Trophoblast cell (in vitro differentiated cells and primary cell): ENCODE measurements at regions not wholly inside any gene's neighbourhood (a gene's known extent, or its start where the extent isn't known, plus 50 kb on each side); places are given as distances from the start of the nearest gene placed in this dataset.

Source experiments
- DNase-seq, 2 donors: peaks; one replicate each; pipeline ENCODE4 v3.0.0-alpha.2; 2016
- H2AFZ ChIP-seq: 2 replicates; pipeline ENCODE4 v1.6.1; 2013; ENCODE audit warnings: low read length, moderate library complexity, mild to moderate bottlenecking; ENCODE audit not compliant: insufficient read depth, poor library complexity
- H2AK5ac ChIP-seq: 2 replicates; pipeline ENCODE4 v1.6.1; 2013; ENCODE audit warnings: mild to moderate bottlenecking, low read length
- H2BK120ac ChIP-seq: 2 replicates; pipeline ENCODE4 v1.6.1; 2013; ENCODE audit warnings: low read length, mild to moderate bottlenecking, moderate library complexity; ENCODE audit not compliant: insufficient read depth, poor library complexity
- H2BK12ac ChIP-seq: 2 replicates; pipeline ENCODE4 v1.6.1; 2013; ENCODE audit warnings: mild to moderate bottlenecking, low read length, moderate library complexity
- H2BK5ac ChIP-seq: 2 replicates; pipeline ENCODE4 v1.6.1; 2013; ENCODE audit warnings: low read length, low read depth, moderate library complexity, mild to moderate bottlenecking; ENCODE audit not compliant: poor library complexity
- H3K14ac ChIP-seq: 2 replicates; pipeline ENCODE4 v1.6.1; 2013; ENCODE audit warnings: mild to moderate bottlenecking, low read length
- H3K18ac ChIP-seq: 2 replicates; pipeline ENCODE4 v1.6.1; 2013; ENCODE audit warnings: mild to moderate bottlenecking, low read length
- H3K23ac ChIP-seq: 2 replicates; pipeline ENCODE4 v1.6.1; 2013; ENCODE audit warnings: low read length
- H3K27ac ChIP-seq: 2 replicates; pipeline ENCODE4 v1.5.1; 2013; ENCODE audit warnings: low read depth, mild to moderate bottlenecking, inconsistent platforms, low read length, moderate library complexity
- H3K27me3 ChIP-seq: 2 replicates; pipeline ENCODE4 v1.6.1; 2013; ENCODE audit warnings: inconsistent platforms, mild to moderate bottlenecking, low read length, moderate library complexity; ENCODE audit not compliant: insufficient read depth
- H3K36me3 ChIP-seq, 2 experiments: 1 replicate in 1 of 2; 2 replicates in 1 of 2; pipeline ENCODE4 v1.6.1; 2013; ENCODE audit warnings: low read length in 2 of 2, mild to moderate bottlenecking in 2 of 2, moderate library complexity in 1 of 2; ENCODE audit not compliant: insufficient read depth in 2 of 2, control insufficient read depth in 1 of 2
- H3K4ac ChIP-seq: 2 replicates; pipeline ENCODE4 v1.6.1; 2013; ENCODE audit warnings: low read depth, mild to moderate bottlenecking, low read length, moderate library complexity
- H3K4me1 ChIP-seq, 2 experiments: 1 replicate in 1 of 2; 2 replicates in 1 of 2; pipeline ENCODE4 v1.6.1; 2013; ENCODE audit warnings: low read length in 2 of 2, mild to moderate bottlenecking in 2 of 2, moderate library complexity in 1 of 2; ENCODE audit not compliant: insufficient read depth in 2 of 2, control insufficient read depth in 1 of 2
- H3K4me2 ChIP-seq: 2 replicates; pipeline ENCODE4 v1.6.1; 2013; ENCODE audit warnings: inconsistent platforms, mild to moderate bottlenecking, low read length, moderate library complexity
- H3K4me3 ChIP-seq: 2 replicates; pipeline ENCODE4 v1.5.1; 2013; ENCODE audit warnings: mild to moderate bottlenecking, low read depth, low read length, inconsistent platforms
- H3K79me1 ChIP-seq: one replicate; pipeline ENCODE4 v1.6.1; 2013; ENCODE audit warnings: low read length
- H3K79me2 ChIP-seq: 2 replicates; pipeline ENCODE4 v1.6.1; 2013; ENCODE audit warnings: low read length, mild to moderate bottlenecking; ENCODE audit not compliant: control insufficient read depth, insufficient read depth, poor library complexity
- H3K9ac ChIP-seq: 2 replicates; pipeline ENCODE4 v1.6.1; 2013; ENCODE audit warnings: mild to moderate bottlenecking, low read length
- H3K9me3 ChIP-seq: 2 replicates; pipeline ENCODE4 v1.6.1; 2013; ENCODE audit warnings: low read depth, mild to moderate bottlenecking, control low read depth, inconsistent platforms, low read length; ENCODE audit not compliant: insufficient read depth
- H4K12ac ChIP-seq: 2 replicates; pipeline ENCODE4 v1.6.1; 2013; ENCODE audit warnings: low read depth, mild to moderate bottlenecking, low read length, moderate library complexity
- H4K8ac ChIP-seq: 2 replicates; pipeline ENCODE4 v1.6.1; 2013; ENCODE audit warnings: low read depth, mild to moderate bottlenecking, low read length, moderate library complexity
- H4K91ac ChIP-seq: one replicate; pipeline ENCODE4 v1.6.1; 2013; ENCODE audit warnings: low read depth, mild to moderate bottlenecking, low read length, moderate library complexity
- WGBS: extraction: QIAGEN DNeasy Blood & Tissue Kit; methylation state at CpG from one replicate; pipeline ENCODE4 v1.1.7; 2013; ENCODE audit warnings: missing lambda C conversion rate; ENCODE audit not compliant: insufficient read length, insufficient coverage; ENCODE audit errors: extremely low coverage; 5-methylcytosine and 5-hydroxymethylcytosine counted together

- Histone ChIP-seq H3K4ac (no peak overlapping the region), H3K14ac (no peak overlapping the region), H3K4me2 (no peak overlapping the region), H3K36me3 (no peaks in the 10 kb centered on the region), H3K4me3 (no peak overlapping the region), H4K8ac (no peak overlapping the region), H2AK5ac (no peak overlapping the region), H3K9me3 (peaks cover 1% of the 10 kb centered on the region), H2BK120ac (no peak overlapping the region), H3K79me1 (no peaks in the 10 kb centered on the region), H2BK12ac (no peak overlapping the region), H3K23ac (no peak overlapping the region), H3K27ac (no peak overlapping the region), H3K79me2 (no peaks in the 10 kb centered on the region), H4K12ac (no peak overlapping the region), H3K18ac (no peak overlapping the region), H3K4me1 (no peaks in the 10 kb centered on the region), H3K9ac (no peak overlapping the region), H2AFZ (no peak overlapping the region), H4K91ac (no peak overlapping the region), H3K27me3 (no peaks in the 10 kb centered on the region), H2BK5ac (no peak overlapping the region)
- no CpG with 5 or more reads among the region's 7 CpGs for WGBS
- DNase-seq: no peak
Observed at GRCh38 chr18:21162786-21163185, 51.2 kb upstream of the ROCK1 start.

GRCh38 chr18:21163647-21164547, 52.3 kb upstream of the ROCK1 start:
- Histone ChIP-seq H3K79me2 (no peaks in the 10 kb centered on the region), H3K14ac (no peak overlapping the region), H3K4me1 (no peaks in the 10 kb centered on the region), H4K91ac (no peak overlapping the region), H2BK5ac (no peak overlapping the region), H2BK120ac (no peak overlapping the region), H3K9ac (no peak overlapping the region), H3K4ac (no peak overlapping the region), H3K4me2 (no peak overlapping the region), H3K23ac (no peak overlapping the region), H2AFZ (no peak overlapping the region), H3K79me1 (no peaks in the 10 kb centered on the region), H3K27me3 (no peaks in the 10 kb centered on the region), H4K8ac (no peak overlapping the region), H3K9me3 (no peaks in the 10 kb centered on the region), H4K12ac (no peak overlapping the region), H3K18ac (no peak overlapping the region), H3K36me3 (no peaks in the 10 kb centered on the region), H2AK5ac (no peak overlapping the region), H3K4me3 (no peak overlapping the region), H3K27ac (no peak overlapping the region), H2BK12ac (no peak overlapping the region)
- peak in 1 of 2 donors; percentile 31 for DNase-seq
- no CpG with 5 or more reads among the region's 6 CpGs for WGBS

- no peak for DNase-seq
- no peak overlapping the region for H3K9ac ChIP-seq
- no peak overlapping the region for H3K4ac ChIP-seq
- no peak overlapping the region for H2BK12ac ChIP-seq
- no peaks in the 10 kb centered on the region for H3K4me1 ChIP-seq
- no peak overlapping the region for H3K27ac ChIP-seq
- H3K14ac ChIP-seq: no peak overlapping the region
- no peak overlapping the region for H2AK5ac ChIP-seq
- H2BK5ac ChIP-seq: no peak overlapping the region
- no peaks in the 10 kb centered on the region for H3K27me3 ChIP-seq
- no peak overlapping the region for H4K12ac ChIP-seq
- no peaks in the 10 kb centered on the region for H3K9me3 ChIP-seq
- H3K4me3 ChIP-seq: no peak overlapping the region
- H2AFZ ChIP-seq: no peak overlapping the region
- H3K23ac ChIP-seq: no peak overlapping the region
- H3K79me2 ChIP-seq: no peaks in the 10 kb centered on the region
- no peak overlapping the region for H4K8ac ChIP-seq
- no peak overlapping the region for H2BK120ac ChIP-seq
- H3K4me2 ChIP-seq: no peak overlapping the region
- WGBS: 100% methylated on average over 1 of the region's 2 CpGs
- H3K18ac ChIP-seq: no peak overlapping the region
- H4K91ac ChIP-seq: no peak overlapping the region
- H3K36me3 ChIP-seq: no peaks in the 10 kb centered on the region
- H3K79me1 ChIP-seq: no peaks in the 10 kb centered on the region
Observed at GRCh38 chr18:21164548-21165095, 53.0 kb upstream of the ROCK1 start.

- WGBS: no CpG with 5 or more reads among the region's 1 CpG
Observed at GRCh38 chr18:21167641-21168377, 56.2 kb upstream of the ROCK1 start.

More at GRCh38 chr18:21167641-21168377, 56.2 kb upstream of the ROCK1 start:
- no peaks in the 10 kb centered on the region for H3K4me1 ChIP-seq
- H3K18ac ChIP-seq: no peak overlapping the region
- H3K79me2 ChIP-seq: no peaks in the 10 kb centered on the region
- H2BK12ac ChIP-seq: no peak overlapping the region
- H3K4me2 ChIP-seq: no peak overlapping the region
- no peaks in the 10 kb centered on the region for H3K79me1 ChIP-seq
- no peaks in the 10 kb centered on the region for H3K36me3 ChIP-seq
- no peak overlapping the region for H4K8ac ChIP-seq
- no peak overlapping the region for H4K12ac ChIP-seq
- no peak overlapping the region for H2BK5ac ChIP-seq
- H3K4ac ChIP-seq: no peak overlapping the region
- H2AFZ ChIP-seq: no peak overlapping the region
- H3K27me3 ChIP-seq: no peaks in the 10 kb centered on the region
- no peak overlapping the region for H2AK5ac ChIP-seq
- no peak overlapping the region for H3K4me3 ChIP-seq
- H3K14ac ChIP-seq: no peak overlapping the region
- no peak overlapping the region for H3K27ac ChIP-seq
- no peak overlapping the region for H3K9ac ChIP-seq
- no peak overlapping the region for H4K91ac ChIP-seq
- no peaks in the 10 kb centered on the region for H3K9me3 ChIP-seq
- H2BK120ac ChIP-seq: no peak overlapping the region
- no peak overlapping the region for H3K23ac ChIP-seq
- peak; percentile 23 to 71 for DNase-seq
